ENCODE measurements at regions not wholly inside any gene's neighbourhood (a gene's known extent, or its start where the extent isn't known, plus 50 kb on each side); places are given as distances from the start of the nearest gene placed in this dataset.

DNA sequence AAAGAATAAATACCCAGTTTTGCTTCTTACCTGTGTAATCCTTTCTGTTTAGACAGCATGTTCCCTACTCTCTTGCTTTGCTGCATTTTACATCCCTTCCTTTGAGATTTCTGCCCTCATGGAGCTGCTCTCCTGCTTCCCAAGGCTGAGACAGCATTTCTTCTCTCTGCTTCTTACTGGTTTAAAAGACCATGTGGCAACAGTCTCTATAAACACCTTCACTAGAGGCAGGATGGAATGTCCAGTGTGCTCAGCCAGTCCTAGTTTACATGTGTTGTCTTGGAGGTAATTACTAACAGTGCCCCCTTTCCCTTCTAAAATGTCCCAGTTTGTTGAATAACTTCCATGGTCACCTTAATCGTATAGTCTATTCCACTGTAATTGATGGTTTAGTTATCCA, 262.3 kb downstream of the CNTN3 start:
- H2BK12ac ChIP-seq (ENCODE audit: insufficient read length, low read depth, low read length): no peak overlapping the region
- no peak overlapping the region for H3K4ac ChIP-seq (ENCODE audit: low read depth, low read length)
- no peak overlapping the region for H2AFZ ChIP-seq (ENCODE audit: low read length)
- no peak overlapping the region for H4K91ac ChIP-seq (ENCODE audit: insufficient read length, low read depth, low read length)
- no peak overlapping the region for H4K8ac ChIP-seq (replicated peaks; ENCODE audit: insufficient read length, low read depth, low read length)
- no peaks in the 10 kb centered on the region for H4K20me1 ChIP-seq (ENCODE audit: control insufficient read depth, insufficient read depth, insufficient read length)
- H3K14ac ChIP-seq (ENCODE audit: insufficient read depth, low read length): no peak overlapping the region
- Mint-ChIP-seq H3K27ac (no peak overlapping the region), H3K4me1 (no peaks in the 10 kb centered on the region), H3K4me3 (no peak overlapping the region), H3K9me3 (no peaks in the 10 kb centered on the region), H3K36me3 (ENCODE audit: insufficient read depth in 1 of 3, low read depth in 3 of 3) (no peaks in the 10 kb centered on the region), H3K27me3 (ENCODE audit: low read depth) (no peaks in the 10 kb centered on the region)
- H3K9ac ChIP-seq (ENCODE audit: extremely low read depth, insufficient read length, low read length): no peak overlapping the region
- no peaks in the 10 kb centered on the region for H3K27me3 ChIP-seq (ENCODE audit: insufficient read depth, low read length)
- no peaks in the 10 kb centered on the region for H3K9me3 ChIP-seq (ENCODE audit: control insufficient read depth, low read depth, low read length)
- TF ChIP-seq, protein P1, sequence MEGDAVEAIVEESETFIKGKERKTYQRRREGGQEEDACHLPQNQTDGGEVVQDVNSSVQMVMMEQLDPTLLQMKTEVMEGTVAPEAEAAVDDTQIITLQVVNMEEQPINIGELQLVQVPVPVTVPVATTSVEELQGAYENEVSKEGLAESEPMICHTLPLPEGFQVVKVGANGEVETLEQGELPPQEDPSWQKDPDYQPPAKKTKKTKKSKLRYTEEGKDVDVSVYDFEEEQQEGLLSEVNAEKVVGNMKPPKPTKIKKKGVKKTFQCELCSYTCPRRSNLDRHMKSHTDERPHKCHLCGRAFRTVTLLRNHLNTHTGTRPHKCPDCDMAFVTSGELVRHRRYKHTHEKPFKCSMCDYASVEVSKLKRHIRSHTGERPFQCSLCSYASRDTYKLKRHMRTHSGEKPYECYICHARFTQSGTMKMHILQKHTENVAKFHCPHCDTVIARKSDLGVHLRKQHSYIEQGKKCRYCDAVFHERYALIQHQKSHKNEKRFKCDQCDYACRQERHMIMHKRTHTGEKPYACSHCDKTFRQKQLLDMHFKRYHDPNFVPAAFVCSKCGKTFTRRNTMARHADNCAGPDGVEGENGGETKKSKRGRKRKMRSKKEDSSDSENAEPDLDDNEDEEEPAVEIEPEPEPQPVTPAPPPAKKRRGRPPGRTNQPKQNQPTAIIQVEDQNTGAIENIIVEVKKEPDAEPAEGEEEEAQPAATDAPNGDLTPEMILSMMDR (conservative IDR thresholded peaks at IDR 0.05): no peak
- H3K79me2 ChIP-seq (ENCODE audit: insufficient read depth, low read length): no peaks in the 10 kb centered on the region
- H3K23ac ChIP-seq (ENCODE audit: insufficient read length, low read depth, low read length): no peak overlapping the region
- H2BK20ac ChIP-seq (ENCODE audit: low read depth, low read length, poor library complexity, severe bottlenecking): no peak overlapping the region
- H3K4me2 ChIP-seq (ENCODE audit: insufficient read depth, insufficient read length, low read length): no peak overlapping the region
- H2BK5ac ChIP-seq (ENCODE audit: insufficient read length, low read length): no peak overlapping the region
- no peaks in the 10 kb centered on the region for H3K4me1 ChIP-seq (ENCODE audit: insufficient read depth, low read length)
- no peak overlapping the region for H2BK120ac ChIP-seq (ENCODE audit: low read depth, low read length, poor library complexity, severe bottlenecking)
- no CpG with 5 or more reads among the region's 1 CpG for WGBS (ENCODE audit: extremely low coverage, insufficient read length, low lambda C conversion rate)
- H3K79me1 ChIP-seq (ENCODE audit: insufficient read depth, low read depth, low read length, poor library complexity, severe bottlenecking): no peaks in the 10 kb centered on the region
- H2BK15ac ChIP-seq (ENCODE audit: low read depth, low read length): no peak overlapping the region
- H3K27ac ChIP-seq (ENCODE audit: insufficient read length, low read depth, low read length): no peak overlapping the region
- H3T11ph ChIP-seq (ENCODE audit: low read length): no peak overlapping the region
- H3K56ac ChIP-seq (ENCODE audit: insufficient read length, low read depth, low read length): no peak overlapping the region
- no peaks in the 10 kb centered on the region for H3K23me2 ChIP-seq (ENCODE audit: insufficient read length, low read depth, low read length, poor library complexity, severe bottlenecking)
- DNase-seq: no peak
- no peak overlapping the region for H4K5ac ChIP-seq (ENCODE audit: insufficient read length, low read depth, low read length)
- no peak overlapping the region for H2AK5ac ChIP-seq (ENCODE audit: insufficient read length, low read length)
- H3K18ac ChIP-seq (ENCODE audit: insufficient read length, low read depth, low read length): no peak overlapping the region

Measured in H9 (cell line).